ENCODE measurements at regions not wholly inside any gene's neighbourhood (a gene's known extent, or its start where the extent isn't known, plus 50 kb on each side); places are given as distances from the start of the nearest gene placed in this dataset.

DNA sequence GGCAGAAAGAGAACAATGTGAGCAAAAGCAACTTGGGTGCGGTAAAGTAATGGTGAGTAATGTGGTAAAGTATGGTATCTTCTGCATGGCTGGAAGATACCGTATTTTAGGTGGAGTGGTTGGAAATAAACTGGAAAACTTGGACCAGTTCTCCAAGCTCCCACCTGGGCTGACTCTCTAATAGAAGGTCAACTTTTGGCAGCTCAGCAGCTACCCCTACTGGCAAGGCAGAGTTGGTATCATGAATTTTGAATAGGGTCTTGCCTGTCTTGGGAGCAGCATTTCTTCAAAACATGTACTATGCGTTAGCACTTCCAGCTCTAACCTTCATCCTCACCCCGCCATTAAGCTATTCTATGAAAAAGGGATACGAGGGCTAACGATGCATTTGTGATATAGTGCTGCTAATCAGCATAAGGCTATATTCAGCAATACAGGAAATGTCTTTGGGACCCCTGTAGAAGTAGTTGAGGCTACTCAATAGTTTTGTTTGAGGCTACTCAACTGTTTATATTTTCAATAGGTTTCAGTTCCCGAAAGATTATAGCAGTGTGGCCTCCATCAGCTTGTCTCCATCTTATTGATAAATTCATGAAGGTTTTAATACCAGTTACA, 276.3 kb upstream of the FAR2 start:
- peak in 1 of 2 donors; percentile 9 for DNase-seq (ENCODE audit: low spot score in 2 of 2)

DNA sequence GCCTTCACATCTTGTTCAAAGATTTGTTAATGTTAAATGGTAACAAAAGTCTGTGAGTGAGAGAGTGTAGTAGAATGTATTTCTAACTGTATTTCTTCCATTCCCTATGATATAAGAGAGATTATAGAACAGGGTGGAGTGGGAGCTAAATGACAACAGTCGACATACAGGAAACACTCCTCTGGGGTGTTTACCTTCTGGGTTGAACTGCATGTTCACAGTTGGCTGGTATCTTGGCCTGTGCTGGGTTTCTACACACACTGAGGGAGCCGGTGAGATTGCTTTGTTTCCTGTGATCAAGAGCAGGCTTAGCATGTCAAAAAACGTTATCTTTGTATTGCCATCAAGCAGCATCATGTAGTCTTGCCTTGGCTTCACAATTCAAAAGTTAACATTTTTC, 274.3 kb upstream of the FAR2 start:
- DNase-seq (ENCODE audit: low spot score in 2 of 2) (no peak), FAIRE-seq (no peak)

More for the DNA sequence above, 276.3 kb upstream of the FAR2 start:
- FAIRE-seq: no peak

DNA sequence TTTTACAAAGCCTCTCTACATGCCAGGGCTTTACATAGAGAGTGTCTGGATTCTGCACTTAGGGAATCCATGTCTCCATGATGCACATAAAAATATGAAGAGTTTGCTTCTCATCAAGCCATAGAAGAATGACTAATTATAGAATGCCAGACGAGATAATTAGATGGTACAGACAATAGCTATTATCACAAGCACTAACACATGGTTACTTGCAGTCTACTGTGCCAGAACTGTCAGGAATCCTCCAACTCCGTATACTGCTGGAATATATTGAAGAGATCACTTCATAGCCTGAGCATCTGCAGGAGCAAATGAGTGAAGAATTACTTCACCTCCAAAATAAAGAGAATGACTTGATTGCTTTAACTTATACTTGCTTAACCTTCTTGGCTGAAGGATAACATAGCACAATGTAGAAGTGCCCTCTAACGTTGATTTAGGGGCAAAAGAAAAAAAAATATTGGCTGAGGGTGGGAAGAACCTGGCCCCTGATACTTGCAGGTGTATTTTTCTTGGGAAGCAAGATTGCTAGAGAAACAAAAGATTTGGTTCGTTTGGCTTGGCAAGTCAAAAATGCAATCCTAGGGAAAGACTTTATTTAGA, 272.8 kb upstream of the FAR2 start:
- no peak for FAIRE-seq

DNA sequence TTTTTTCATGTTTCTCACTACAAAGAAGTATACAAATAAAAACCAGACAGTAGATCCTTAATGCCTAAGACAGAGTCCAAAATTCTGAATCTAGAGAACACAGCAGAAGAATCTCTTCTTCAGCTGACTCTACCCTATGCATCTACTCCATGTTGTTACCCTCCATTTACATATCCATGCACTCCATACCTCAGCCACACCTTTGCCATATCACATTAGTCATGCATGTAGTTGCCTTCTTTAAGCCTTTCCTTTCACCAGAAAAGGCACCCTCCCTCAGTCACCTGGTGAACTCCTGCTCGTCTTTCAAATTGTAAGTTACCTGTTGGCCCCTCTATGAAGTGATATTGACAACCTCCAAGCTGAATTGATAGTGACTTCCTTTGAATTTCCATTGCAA, 271.2 kb upstream of the FAR2 start:
- FAIRE-seq (no peak), DNase-seq (ENCODE audit: low spot score in 2 of 2) (no peak)

More for the DNA sequence above, 272.8 kb upstream of the FAR2 start:
- DNase-seq (ENCODE audit: low spot score in 2 of 2): no peak

DNA sequence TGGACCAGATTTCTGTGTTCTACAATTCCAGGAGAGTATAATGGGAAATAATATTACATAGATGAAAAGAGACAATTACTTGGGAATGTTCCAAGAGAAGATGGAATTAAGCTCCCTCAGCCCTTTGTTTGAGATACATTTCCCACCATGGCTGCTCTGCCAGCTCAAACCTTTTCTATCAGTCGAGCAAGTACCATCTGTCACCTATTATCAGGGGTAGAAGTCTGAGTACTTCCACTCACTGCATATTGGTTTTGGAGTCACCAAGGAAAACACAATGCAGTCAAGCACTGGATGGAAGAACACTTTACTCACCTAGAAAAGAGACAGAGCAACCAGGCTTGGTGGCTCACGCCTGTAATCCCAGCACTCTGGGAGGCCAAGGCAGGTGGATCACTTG, 270.4 kb upstream of the FAR2 start:
- DNase-seq (ENCODE audit: low spot score in 2 of 2): no peak
- FAIRE-seq: no peak

DNA sequence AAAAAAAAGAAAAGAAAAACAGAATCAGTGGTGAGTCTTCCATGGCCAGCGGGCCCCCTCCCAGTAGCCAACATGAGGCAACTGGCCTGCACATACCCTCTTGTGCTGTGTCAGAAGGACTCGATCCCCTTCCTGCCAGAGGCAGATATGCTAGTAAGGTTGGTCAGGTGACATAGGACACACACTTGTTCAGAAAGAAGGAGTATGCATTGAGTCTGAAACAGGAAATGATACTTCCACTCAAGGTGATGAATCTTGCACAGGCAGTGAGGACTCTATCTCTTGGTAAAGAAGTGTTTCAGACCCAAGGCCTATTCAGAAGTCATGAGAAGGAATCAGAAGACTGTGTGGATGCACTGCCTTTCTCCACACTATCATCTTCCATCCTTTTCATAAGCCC, 269.7 kb upstream of the FAR2 start:
- DNase-seq (ENCODE audit: low spot score in 2 of 2): no peak
- no peak for FAIRE-seq

DNA sequence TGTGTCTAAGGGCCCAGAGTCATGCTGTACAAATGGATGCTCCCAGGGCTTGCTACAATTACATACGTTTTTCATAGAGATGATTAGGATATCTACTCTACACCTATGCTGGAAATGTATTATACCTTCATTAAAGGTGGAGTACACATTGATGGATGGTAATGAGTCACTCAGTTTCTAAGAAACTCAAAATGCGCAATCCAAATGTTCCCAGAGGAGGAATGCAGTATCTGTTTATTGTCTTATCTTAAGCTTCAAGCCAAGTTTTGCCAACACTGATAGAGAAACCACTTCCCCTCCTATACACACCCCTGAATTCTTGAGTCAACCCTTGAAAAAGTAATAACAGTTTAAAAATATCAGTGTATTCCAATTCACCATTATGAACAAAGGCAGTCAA, 266.6 kb upstream of the FAR2 start:
- DNase-seq (ENCODE audit: low spot score in 2 of 2) (no peak), FAIRE-seq (no peak)

DNA sequence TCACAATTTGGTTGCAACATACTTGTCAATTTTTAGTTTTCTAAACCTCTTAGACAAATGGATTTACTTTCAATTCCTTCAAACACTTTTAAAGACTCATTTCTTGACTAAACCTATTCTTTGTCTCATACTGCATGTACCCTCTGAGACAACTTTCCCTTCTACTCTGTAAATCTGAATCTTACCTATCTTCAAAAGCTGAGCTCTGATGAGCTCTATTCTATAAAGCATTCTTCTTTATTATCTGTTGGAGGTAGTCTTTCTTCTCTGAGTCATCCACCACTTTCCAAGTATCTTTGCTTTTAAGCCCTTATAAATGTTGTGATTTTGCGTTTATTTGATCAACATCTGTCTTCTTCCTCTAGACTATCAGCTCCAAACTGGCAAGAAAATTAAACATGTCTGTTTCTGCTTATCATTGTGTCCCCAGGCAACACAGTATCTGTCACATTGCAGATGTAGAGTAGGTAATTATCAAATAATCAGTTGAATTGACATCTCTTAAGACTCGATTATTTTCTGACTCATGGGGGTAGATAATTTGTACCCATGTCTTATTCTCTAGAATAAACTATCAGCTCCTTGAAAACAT, 265.6 kb upstream of the FAR2 start:
- FAIRE-seq: no peak
- DNase-seq (ENCODE audit: low spot score in 2 of 2): no peak

DNA sequence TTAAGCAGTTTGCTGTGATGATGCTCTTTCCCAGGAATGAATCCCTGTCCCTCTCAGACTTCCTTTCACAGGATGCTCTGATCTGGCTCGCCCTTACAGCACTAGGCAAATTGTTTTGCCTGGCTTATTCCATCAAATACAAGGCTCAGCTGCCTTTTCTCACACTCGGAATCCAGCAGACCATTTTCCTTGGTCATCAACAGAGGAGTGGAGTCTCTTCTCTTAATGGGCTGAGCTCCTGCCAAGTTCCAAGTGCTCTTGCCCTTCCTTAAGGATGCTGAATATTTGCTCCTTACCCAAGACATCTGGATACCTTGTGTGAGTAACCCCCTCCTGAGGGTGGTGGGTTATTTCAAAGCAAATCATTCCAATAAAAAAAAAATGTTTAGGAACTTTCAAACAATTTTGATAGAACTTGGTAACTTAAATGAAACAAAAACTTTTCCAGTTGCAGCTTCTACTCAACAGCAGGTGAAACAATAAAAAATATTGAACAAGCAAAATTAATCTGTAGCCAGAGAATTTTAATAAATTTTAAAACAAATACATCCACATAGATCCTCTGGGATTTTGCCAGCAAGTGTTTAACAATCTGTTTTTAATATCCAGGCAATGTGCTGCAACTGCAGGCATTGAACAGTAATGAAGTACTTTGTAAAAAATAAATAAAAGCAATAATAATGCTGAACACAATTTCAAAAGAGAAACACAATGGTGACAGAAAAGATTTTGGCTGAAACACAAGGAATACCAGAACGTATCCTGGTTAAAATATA, 264.0 kb upstream of the FAR2 start:
- DNase-seq (ENCODE audit: low spot score in 2 of 2) (no peak), FAIRE-seq (no peak)

DNA sequence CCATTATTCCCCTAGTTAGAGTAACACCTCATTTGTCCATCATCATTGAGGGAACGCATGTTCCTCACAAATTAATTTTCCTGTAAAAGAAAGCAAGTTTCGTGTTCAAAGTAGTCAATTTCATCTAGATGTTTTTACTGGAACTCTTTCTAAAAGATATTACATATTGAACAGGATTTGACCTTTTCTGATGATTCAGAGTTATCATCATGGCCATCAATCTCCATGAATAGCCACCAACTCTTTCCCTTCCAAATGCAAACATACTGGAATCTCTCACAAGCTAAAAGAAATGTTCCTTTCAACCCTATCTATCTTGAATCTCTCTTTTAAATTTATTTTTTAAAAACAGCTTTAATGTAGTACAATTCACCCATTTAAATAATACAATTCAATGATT, 263.1 kb upstream of the FAR2 start:
- DNase-seq (ENCODE audit: low spot score in 2 of 2) (no peak), FAIRE-seq (no peak)

DNA sequence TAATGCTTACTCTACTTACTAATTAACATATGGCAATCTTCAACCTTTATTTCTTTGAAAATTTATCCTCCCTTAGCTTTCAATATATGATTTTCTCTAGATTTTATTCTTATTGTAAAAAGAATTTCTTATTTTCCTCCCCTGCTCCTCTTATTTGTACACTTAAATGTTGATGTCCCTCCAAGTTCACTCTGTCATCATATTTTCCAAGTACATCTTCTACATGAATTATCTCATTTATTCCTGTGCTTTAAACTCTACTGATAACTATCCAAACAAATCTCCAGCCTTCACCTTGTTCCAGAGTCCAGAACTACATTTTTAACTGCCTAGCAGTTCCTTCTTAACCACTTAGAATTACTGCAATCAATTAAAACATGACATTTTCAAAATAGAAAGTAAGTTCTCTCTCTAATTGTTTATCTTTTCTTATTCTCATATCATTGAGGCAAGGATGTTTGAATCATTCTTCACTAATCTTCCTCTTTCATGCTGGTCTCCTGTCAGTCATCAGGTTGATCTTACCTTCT, 261.6 kb upstream of the FAR2 start:
- FAIRE-seq: no peak
- DNase-seq (ENCODE audit: low spot score in 2 of 2): no peak

DNA sequence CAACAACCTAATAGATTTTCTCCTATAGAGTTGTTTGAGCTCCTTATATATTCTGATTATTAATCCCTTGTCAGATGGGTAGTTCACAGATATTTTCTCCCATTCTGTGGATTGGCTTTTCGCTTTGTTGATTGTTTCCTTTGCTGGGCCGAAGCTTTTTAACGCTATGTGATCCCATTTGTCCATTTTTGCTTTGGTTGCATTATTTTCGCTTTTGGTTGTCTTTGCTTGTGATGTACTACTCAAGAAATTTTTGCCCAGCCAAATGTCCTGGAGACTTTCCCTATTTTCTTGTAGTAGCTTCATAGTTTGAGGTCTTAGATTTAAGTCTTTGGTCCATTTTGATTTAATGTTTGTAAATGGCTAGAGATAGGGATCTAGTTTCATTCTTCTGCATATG, 258.4 kb upstream of the FAR2 start:
- DNase-seq (ENCODE audit: low spot score in 2 of 2) (no peak), FAIRE-seq (no peak)

DNA sequence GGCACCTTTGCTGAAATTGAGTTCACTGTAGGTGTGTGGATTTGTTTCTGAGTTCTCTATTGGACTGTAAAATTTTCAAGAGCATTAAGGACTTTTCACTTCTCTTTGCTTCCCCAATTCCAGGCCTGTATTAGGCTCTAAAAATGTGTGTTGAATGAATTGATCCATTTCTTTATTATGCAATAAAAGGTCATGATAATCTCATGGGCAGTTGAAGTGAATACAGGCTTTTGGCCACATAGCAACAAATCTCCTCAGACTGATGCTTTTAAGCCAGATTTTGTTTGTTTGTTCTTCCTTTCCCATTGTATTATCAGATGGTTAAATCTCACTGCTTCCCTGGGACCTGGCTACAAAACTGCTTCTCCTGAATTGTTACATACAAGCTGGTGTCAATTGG, 258.0 kb upstream of the FAR2 start:
- no peak for DNase-seq (ENCODE audit: low spot score in 2 of 2)
- FAIRE-seq: no peak

DNA sequence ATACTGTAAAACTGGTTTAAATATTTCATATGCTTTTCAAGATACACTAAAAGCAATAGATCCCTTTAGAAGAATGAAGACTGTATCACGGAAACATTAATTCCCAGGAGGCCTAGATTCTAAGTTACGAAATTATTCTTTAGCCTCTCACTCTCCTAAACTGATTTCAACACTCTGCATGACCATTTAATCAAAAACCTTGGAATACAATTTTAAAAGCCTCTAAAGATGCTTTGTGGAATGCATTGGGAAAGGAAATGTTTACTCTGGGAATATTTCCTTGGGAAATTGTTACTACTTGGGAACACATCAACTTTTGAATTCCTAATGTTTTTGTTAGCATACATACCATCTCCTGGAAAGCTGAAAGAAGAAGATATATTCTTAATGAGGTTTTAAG, 255.7 kb upstream of the FAR2 start:
- DNase-seq (ENCODE audit: low spot score in 2 of 2): no peak

DNA sequence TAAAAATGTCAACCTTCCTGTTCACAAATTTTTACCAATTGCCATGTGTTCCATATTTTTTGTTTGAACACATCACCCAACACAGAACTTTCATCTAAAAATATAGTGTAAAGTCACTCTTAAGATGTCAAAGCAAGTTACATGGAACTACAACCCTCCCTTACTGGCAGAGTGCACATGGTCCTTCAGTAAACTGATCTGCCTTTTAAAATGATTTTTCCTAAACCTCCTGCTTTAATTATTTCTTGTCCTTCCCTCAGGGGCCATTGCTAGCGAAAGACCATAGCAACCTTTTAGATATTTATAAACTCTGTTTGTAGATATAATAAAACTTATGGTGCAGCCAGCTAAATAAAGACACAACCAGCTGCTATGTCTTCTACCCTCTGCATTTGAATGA, 255.2 kb upstream of the FAR2 start:
- FAIRE-seq (no peak), DNase-seq (ENCODE audit: low spot score in 2 of 2) (no peak)

More for the DNA sequence above, 255.7 kb upstream of the FAR2 start:
- FAIRE-seq: no peak

DNA sequence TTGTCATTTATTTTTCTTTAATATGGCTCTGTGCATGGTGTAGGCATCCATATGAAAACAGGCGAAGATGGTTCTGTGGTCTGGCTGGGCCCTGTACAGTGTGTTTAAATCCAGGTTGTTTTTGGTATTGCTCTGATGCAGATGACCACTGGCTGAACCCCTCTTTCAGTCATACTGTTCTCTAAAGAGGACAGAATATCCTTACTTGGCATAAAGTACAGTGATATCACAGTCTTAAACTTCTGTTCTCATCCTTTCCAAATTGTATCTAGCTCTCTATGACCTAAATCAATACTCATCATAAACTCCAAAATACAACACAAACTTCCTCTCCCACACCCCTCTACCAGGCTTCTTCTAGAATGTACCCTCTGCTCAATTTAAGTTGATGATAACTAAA, 252.7 kb upstream of the FAR2 start:
- FAIRE-seq: no peak
- no peak for DNase-seq (ENCODE audit: low spot score in 2 of 2)

DNA sequence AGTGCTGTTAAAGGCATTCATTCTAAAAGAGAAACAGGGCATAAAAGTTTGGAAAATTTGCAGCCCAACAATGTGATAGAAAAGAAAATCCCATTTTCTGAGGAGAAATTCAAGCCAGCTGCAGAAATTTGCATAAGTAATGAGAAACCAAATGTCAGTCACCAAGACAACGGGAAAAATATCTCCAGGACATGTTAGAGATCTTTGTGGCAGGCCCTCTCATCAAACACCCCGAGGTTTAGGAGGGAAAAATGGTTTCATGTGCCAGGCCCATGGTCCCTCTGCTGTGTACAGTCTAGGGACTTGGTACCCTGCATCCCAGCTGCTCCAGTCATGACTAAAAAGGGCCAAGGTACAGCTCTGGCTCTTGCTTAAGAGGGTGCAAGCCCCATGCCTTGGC, 251.0 kb upstream of the FAR2 start:
- no peak for DNase-seq (ENCODE audit: low spot score in 2 of 2)
- no peak for FAIRE-seq

DNA sequence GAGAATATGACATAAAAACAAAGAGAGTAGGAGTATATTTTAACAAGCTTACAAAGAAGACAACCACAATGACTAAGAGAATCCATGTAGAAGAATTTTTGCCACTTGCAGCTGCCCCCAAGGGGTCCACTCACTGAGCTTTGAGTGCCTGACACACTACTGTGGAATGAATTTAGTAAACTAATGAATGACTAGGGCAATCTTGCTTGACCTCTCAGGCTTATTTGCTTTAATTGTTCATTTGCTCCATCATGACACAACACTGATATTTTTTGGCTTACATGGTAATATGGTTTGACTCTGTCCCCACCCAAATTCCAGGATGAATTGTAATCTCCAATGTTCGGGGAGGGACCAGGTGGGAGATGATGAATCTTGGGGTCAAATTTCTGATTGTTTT, 249.1 kb upstream of the FAR2 start:
- DNase-seq (ENCODE audit: low spot score in 2 of 2) (no peak), FAIRE-seq (no peak)

DNA sequence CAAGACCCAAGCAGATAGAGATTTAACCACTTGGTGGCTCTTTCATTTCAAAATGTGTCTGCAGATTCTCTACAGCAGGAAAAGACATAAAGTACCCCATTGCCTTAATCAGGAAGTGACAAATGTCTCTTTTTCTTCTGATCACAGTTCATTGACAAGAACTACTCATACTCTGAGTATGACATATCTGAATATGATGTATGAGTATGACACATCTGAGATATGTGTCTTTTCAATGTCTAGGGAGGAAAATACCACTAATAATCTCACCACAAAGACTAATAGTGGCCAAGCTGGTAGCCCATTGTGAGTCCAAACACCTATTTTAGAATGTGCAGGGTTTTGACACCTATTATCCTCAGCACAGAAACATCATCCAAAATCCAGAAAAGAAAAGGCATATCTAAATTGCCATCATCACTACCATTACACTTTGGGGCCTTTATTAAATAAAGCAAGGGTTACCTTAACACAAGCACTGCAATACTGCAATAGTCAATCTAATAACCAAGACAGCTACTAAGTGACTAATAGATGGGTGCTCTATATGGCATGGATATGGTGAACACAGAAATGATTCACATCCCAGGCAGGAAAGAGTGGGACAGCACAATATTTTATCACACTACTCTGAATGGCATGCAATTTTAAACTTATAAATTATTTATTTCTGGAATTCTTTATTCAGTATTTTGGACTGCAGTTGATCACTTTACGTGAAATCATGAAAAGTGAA, 243.7 kb upstream of the FAR2 start:
- no peak for FAIRE-seq
- no peak for DNase-seq (ENCODE audit: low spot score in 2 of 2)

DNA sequence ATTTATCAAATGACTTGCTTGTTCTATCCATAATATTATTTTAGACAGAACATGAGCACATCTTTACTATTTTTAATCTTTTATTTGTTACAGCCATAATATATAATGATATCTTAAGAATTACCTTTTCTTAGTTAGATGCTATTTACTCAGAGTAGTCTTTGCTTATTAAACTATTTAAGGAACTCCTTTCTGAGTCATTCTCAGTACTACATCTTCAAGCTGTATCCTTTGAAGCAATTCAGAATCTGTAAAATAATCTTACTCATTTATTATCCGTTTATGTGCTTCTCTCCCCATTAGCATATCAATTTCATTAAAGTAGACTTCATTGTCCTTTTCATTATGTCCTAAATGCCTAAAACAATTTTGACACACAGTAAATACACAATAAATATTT, 240.4 kb upstream of the FAR2 start:
- FAIRE-seq: no peak

DNA sequence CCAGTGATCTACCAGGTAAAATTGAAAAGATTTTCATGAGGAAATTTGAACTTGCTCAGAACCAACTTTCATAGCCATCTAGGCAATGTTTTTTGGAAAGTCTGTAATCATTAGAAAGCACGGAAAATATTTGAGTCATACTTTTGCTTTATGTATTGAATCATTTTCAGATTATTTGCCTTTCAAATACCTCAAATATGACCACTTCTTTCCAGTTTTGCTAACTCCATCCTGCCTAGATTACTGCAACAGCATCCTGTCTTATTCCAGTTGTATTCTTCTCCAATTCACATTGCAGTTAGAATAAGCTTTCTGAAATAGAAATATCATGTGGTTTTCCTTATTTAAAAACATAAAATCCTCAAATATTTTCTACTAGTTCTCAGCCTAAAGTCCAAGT, 239.8 kb upstream of the FAR2 start:
- FAIRE-seq (no peak), DNase-seq (ENCODE audit: low spot score in 2 of 2) (no peak)

More for the DNA sequence above, 240.4 kb upstream of the FAR2 start:
- DNase-seq (ENCODE audit: low spot score in 2 of 2): no peak

Data from frontal cortex (tissue), 3 donors.